Adrenal gland (tissue), 5 donors: ENCODE measurements at regions not wholly inside any gene's neighbourhood (a gene's known extent, or its start where the extent isn't known, plus 50 kb on each side); places are given as distances from the start of the nearest gene placed in this dataset.

ENCODE experiments used
- CTCF ChIP-seq, 6 experiments: fragments of 450-650 bp in 4 of 6; fragments of 200-600 bp in 2 of 6; sonication (generic) in 1 of 6; IDR thresholded peaks; 1 replicate in 5 of 6; 2 replicates in 1 of 6; pipeline versions ENCODE4 v1.5.1 to v1.8.0; 2016 to 2021; ENCODE audit warnings: antibody characterized with exemption in 6 of 6, mild to moderate bottlenecking in 2 of 6, moderate library complexity in 1 of 6
- POLR2A ChIP-seq, 2 donors: fragments of 450-650 bp; IDR thresholded peaks; one replicate each; pipeline ENCODE4 v1.6.1; 2017; ENCODE audit warnings: antibody characterized with exemption in 2 of 2, mild to moderate bottlenecking in 2 of 2, moderate library complexity in 1 of 2
- donor health status: DM: no; HTN: no; CAD: no.

- no peak for TF ChIP-seq CTCF (IDR thresholded peaks at IDR 0.05)
- no peak for TF ChIP-seq POLR2A (IDR thresholded peaks at IDR 0.05)
Observed at GRCh38 chr16:55154262-55154661, 169.7 kb upstream of the IRX6 start.
